ENCODE measurements at regions not wholly inside any gene's neighbourhood (a gene's known extent, or its start where the extent isn't known, plus 50 kb on each side); places are given as distances from the start of the nearest gene placed in this dataset.

GRCh38 chr5:7317751-7318150 lies 78.2 kb upstream of the ADCY2 start:
- H3K27ac ChIP-seq (ENCODE audit: low read length): no peak overlapping the region
- no peak overlapping the region for H3K4me3 ChIP-seq (ENCODE audit: low read length)
- H3K27me3 ChIP-seq (ENCODE audit: control insufficient read depth, insufficient read depth, low read length): no peaks in the 10 kb centered on the region
- peaks cover 22% of the 10 kb centered on the region for H3K4me1 ChIP-seq (ENCODE audit: control insufficient read depth, low read depth, low read length)
- H3K9me3 ChIP-seq (ENCODE audit: control insufficient read depth, low read depth, low read length): no peaks in the 10 kb centered on the region
- no peaks in the 10 kb centered on the region for H3K36me3 ChIP-seq (ENCODE audit: control insufficient read depth, low read depth, low read length)
- H3K9ac ChIP-seq (ENCODE audit: low read length): no peak overlapping the region

GRCh38 chr5:7320701-7321301 lies 75.1 kb upstream of the ADCY2 start:
- H3K9me3 ChIP-seq (ENCODE audit: control insufficient read depth, low read depth, low read length): no peaks in the 10 kb centered on the region
- peaks cover 13% of the 10 kb centered on the region for H3K4me1 ChIP-seq (ENCODE audit: control insufficient read depth, low read depth, low read length)
- no peak overlapping the region for H3K9ac ChIP-seq (ENCODE audit: low read length)
- no peak overlapping the region for H3K4me3 ChIP-seq (ENCODE audit: low read length)
- no peaks in the 10 kb centered on the region for H3K36me3 ChIP-seq (ENCODE audit: control insufficient read depth, low read depth, low read length)
- no peaks in the 10 kb centered on the region for H3K27me3 ChIP-seq (ENCODE audit: control insufficient read depth, insufficient read depth, low read length)
- no peak overlapping the region for H3K27ac ChIP-seq (ENCODE audit: low read length)

- Histone ChIP-seq H3K9me3 (ENCODE audit: control insufficient read depth, low read depth, low read length) (no peaks in the 10 kb centered on the region), H3K27me3 (ENCODE audit: control insufficient read depth, insufficient read depth, low read length) (no peaks in the 10 kb centered on the region), H3K4me1 (ENCODE audit: control insufficient read depth, low read depth, low read length) (peaks cover 7% of the 10 kb centered on the region), H3K4me3 (ENCODE audit: low read length) (no peak overlapping the region), H3K9ac (ENCODE audit: low read length) (no peak overlapping the region), H3K27ac (ENCODE audit: low read length) (no peak overlapping the region), H3K36me3 (ENCODE audit: control insufficient read depth, low read depth, low read length) (no peaks in the 10 kb centered on the region)
Measured at GRCh38 chr5:7321724-7322123, 74.2 kb upstream of the ADCY2 start.

DNA sequence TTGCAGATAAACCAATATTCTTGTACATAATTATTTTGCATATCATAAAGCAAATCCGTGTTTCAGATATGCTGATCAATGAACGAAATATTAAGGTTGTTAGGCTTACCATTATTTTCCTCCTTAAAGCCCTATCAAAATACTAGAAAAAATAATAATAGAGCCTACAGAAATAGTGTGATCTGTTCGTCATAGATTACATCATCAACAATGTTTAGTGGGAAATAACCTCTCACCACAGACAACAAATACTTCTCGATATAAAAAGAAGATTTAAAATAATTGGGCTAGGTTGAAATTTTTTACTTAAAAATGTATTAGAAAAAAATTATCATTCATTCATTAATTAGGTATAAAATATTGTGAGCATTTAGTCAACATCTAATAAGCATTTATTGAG lies 71.0 kb upstream of the ADCY2 start:
- Histone ChIP-seq H3K4me1 (ENCODE audit: control insufficient read depth, low read depth, low read length) (peaks cover 20% of the 10 kb centered on the region), H3K9me3 (ENCODE audit: control insufficient read depth, low read depth, low read length) (no peaks in the 10 kb centered on the region), H3K9ac (ENCODE audit: low read length) (no peak overlapping the region), H3K36me3 (ENCODE audit: control insufficient read depth, low read depth, low read length) (no peaks in the 10 kb centered on the region), H3K27ac (ENCODE audit: low read length) (no peak overlapping the region), H3K27me3 (ENCODE audit: control insufficient read depth, insufficient read depth, low read length) (no peaks in the 10 kb centered on the region), H3K4me3 (ENCODE audit: low read length) (no peak overlapping the region)

DNA sequence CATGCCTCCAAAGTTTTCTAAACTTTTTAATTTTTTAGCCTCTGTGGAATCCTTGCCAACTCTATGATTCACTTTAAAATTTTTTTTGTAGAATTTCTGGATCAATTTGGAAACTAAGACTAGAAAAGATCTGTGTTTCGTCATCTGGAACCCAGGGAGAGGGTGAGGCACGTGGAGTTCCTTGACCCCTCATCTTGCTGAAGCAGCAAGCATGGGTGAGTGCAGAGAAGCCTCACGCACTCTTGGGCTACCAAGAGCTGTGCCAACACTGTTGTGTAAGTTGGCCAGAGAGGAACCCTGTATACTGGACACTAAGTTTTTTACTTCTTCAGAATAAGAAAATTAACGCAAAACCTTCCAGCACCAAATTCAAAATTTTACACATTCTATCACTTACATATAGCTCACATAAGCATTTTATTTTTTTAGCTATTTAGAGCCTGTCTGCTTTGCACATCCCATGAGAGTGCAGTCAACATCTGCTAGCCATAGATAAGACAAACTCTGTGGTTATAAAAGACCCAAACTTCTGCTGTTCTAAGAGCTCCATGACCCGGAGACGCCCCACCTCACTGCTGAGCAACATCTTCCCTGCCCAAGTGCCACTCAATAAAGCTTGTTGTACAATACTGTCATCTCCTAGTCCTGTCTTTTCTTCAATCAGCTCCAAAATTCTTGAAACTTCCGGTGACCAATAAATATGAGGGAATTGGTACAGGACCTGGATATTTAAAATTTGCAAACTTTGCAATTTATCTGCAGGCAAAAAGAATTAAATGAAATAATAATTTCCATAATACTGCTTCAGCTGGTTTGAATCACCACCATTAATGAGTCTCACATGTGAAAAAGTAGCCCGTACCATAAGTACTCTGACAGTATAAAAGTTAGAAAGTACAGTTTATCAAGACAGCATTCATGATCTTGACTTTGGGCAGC lies 69.7 kb upstream of the ADCY2 start:
- no peak overlapping the region for H3K9ac ChIP-seq (ENCODE audit: low read length)
- peaks cover 26% of the 10 kb centered on the region for H3K4me1 ChIP-seq (ENCODE audit: control insufficient read depth, low read depth, low read length)
- no peaks in the 10 kb centered on the region for H3K9me3 ChIP-seq (ENCODE audit: control insufficient read depth, low read depth, low read length)
- no peak overlapping the region for H3K4me3 ChIP-seq (ENCODE audit: low read length)
- H3K36me3 ChIP-seq (ENCODE audit: control insufficient read depth, low read depth, low read length): no peaks in the 10 kb centered on the region
- H3K27ac ChIP-seq (ENCODE audit: low read length): no peak overlapping the region
- H3K27me3 ChIP-seq (ENCODE audit: control insufficient read depth, insufficient read depth, low read length): no peaks in the 10 kb centered on the region

DNA sequence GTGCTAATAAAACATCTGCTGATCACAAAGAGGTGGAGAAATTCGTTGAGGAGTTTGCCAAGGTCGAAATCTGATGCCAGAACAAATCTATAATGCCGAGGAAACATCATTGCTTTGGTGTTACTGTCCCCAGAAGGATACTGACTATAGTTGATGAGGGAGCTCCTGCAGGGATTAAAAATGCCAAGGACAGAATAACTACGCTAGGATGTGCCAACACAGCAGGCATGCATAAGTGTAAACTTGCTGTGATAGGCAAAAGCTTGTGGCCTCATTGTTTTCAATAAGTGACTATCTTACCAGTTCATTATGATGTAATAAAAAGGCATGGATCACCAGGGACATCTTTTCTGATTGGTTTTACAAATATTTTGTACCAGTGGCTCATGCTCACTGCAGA lies 66.8 kb upstream of the ADCY2 start:
- Histone ChIP-seq H3K36me3 (ENCODE audit: control insufficient read depth, low read depth, low read length) (no peaks in the 10 kb centered on the region), H3K9ac (ENCODE audit: low read length) (no peak overlapping the region), H3K27me3 (ENCODE audit: control insufficient read depth, insufficient read depth, low read length) (no peaks in the 10 kb centered on the region), H3K4me3 (ENCODE audit: low read length) (no peak overlapping the region), H3K4me1 (ENCODE audit: control insufficient read depth, low read depth, low read length) (peaks cover 28% of the 10 kb centered on the region), H3K27ac (ENCODE audit: low read length) (no peak overlapping the region), H3K9me3 (ENCODE audit: control insufficient read depth, low read depth, low read length) (no peaks in the 10 kb centered on the region)

DNA sequence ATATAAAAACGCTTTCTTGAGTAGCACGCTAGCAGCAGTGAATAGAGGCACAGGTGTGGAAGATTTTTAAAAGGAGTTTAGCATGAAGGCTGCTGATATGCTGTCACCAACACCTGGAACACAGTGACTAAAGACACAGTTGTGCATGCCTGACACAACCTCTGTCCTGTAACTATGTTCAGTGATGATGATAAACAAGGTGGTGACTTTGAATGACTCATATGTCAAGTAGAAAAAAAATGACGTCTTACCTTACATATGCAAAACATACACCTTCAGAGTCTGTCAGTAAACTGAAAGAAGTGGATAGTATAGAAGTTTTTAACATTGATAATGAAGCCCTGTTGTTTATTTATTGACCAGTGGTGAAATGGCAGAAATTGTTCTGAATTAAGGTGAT lies 66.2 kb upstream of the ADCY2 start:
- no peak overlapping the region for H3K27ac ChIP-seq (ENCODE audit: low read length)
- no peaks in the 10 kb centered on the region for H3K9me3 ChIP-seq (ENCODE audit: control insufficient read depth, low read depth, low read length)
- H3K9ac ChIP-seq (ENCODE audit: low read length): no peak overlapping the region

DNA sequence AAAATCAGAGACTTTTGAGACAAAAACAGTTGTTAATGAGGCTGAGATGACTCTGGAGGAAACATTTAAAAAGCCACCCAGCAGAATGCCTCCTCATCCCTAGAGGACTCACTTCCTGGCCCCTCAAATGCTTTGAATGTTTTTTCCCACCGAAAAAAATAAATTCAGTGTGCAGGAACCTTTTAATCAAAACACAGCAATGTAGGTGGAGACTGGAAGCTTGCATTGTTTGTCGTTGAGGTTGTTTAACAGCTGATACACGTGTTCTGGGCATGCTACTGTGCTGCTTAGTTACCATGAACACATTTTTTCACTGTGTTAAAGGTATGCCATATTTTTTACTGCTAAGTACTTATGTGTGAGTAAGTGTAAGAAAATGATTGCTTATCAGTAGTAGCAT lies 65.7 kb upstream of the ADCY2 start:
- peaks cover 4% of the 10 kb centered on the region for H3K9me3 ChIP-seq (ENCODE audit: control insufficient read depth, low read depth, low read length)
- no peak overlapping the region for H3K4me3 ChIP-seq (ENCODE audit: low read length)
- no peaks in the 10 kb centered on the region for H3K27me3 ChIP-seq (ENCODE audit: control insufficient read depth, insufficient read depth, low read length)
- H3K27ac ChIP-seq (ENCODE audit: low read length): no peak overlapping the region
- peaks cover 28% of the 10 kb centered on the region for H3K4me1 ChIP-seq (ENCODE audit: control insufficient read depth, low read depth, low read length)
- H3K9ac ChIP-seq (ENCODE audit: low read length): no peak overlapping the region
- no peaks in the 10 kb centered on the region for H3K36me3 ChIP-seq (ENCODE audit: control insufficient read depth, low read depth, low read length)

More for the DNA sequence above, 66.2 kb upstream of the ADCY2 start:
- no peaks in the 10 kb centered on the region for H3K27me3 ChIP-seq (ENCODE audit: control insufficient read depth, insufficient read depth, low read length)
- no peak overlapping the region for H3K4me3 ChIP-seq (ENCODE audit: low read length)
- H3K4me1 ChIP-seq (ENCODE audit: control insufficient read depth, low read depth, low read length): peaks cover 28% of the 10 kb centered on the region
- no peaks in the 10 kb centered on the region for H3K36me3 ChIP-seq (ENCODE audit: control insufficient read depth, low read depth, low read length)

DNA sequence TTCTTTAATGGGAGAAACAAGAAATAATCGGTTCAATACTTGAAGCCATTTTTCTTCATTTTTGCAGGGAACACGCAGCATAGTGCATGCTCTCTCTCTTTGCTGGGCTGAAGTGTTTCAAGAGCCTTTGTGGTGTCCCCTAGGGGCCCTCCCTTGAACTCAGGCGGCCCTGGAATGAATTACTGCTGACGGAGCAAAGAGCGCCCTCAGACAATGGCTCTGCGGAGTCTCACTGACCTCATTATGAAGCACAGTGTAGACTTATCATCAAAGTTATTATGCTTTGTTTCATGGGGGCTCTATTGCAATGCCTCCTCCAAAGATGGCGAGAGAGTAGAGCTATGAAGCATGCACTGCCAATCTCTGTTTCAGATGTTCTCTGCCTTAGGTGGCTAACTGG lies 64.8 kb upstream of the ADCY2 start:
- Histone ChIP-seq H3K9me3 (ENCODE audit: control insufficient read depth, low read depth, low read length) (peaks cover 5% of the 10 kb centered on the region), H3K9ac (ENCODE audit: low read length) (no peak overlapping the region), H3K4me1 (ENCODE audit: control insufficient read depth, low read depth, low read length) (peaks cover 28% of the 10 kb centered on the region), H3K36me3 (ENCODE audit: control insufficient read depth, low read depth, low read length) (no peaks in the 10 kb centered on the region), H3K27me3 (ENCODE audit: control insufficient read depth, insufficient read depth, low read length) (no peaks in the 10 kb centered on the region), H3K4me3 (ENCODE audit: low read length) (peak overlapping the region; percentile 5), H3K27ac (ENCODE audit: low read length) (no peak overlapping the region)

All from iPS-18a (cell line).